ENCODE measurements at regions not wholly inside any gene's neighbourhood (a gene's known extent, or its start where the extent isn't known, plus 50 kb on each side); places are given as distances from the start of the nearest gene placed in this dataset.
A peak's percentile ranks its signal among the peaks of the same experiment; 100 is the strongest.
"Not testable (repeated sequence)": the region's sequence is repeated elsewhere in the genome, so short reads cannot be mapped to it uniquely, and the experiment has no call there.

DNA sequence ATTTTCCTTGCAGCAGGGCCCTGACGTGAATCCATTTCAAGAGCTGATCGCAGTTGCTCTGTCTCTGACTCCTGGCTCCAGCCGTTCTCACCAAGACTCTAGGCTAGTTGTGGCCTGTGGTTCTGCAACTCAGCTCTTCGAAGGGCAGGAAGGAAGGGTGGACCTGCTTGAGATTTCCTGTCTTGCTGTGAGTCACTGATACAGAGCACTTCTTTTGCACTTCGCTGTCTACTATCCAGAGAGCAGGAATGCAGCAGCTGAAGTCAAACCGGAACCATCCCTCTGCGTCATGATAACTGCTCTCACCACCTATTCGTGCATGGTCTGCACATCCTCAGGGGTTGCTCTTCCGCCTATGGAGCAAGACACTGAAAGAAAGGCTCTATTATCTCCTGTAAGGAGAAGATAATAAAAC is 59.7 kb downstream of the RAP2B start:
- DNase-seq = peak; percentile 73 to 78 (median 76)
- peak; percentile 95 for ATAC-seq (replicated peaks)
- peaks cover 16% of the 10 kb centered on the region for H3K36me3 Mint-ChIP-seq (ENCODE audit: insufficient read depth)
- peaks cover 44 to 58% of the 10 kb centered on the region in 2 donors for H3K4me1 Mint-ChIP-seq (ENCODE audit: low read depth in 2 of 2)
- peak overlapping the region; percentile 96 to 99 for H3K27ac Mint-ChIP-seq
- peaks cover 6 to 8% of the 10 kb centered on the region in 2 donors for H3K9me3 Mint-ChIP-seq
- H3K27me3 Mint-ChIP-seq = no peaks in the 10 kb centered on the region
- H3K4me3 Mint-ChIP-seq = peak overlapping the region; percentile 78 to 80

DNA sequence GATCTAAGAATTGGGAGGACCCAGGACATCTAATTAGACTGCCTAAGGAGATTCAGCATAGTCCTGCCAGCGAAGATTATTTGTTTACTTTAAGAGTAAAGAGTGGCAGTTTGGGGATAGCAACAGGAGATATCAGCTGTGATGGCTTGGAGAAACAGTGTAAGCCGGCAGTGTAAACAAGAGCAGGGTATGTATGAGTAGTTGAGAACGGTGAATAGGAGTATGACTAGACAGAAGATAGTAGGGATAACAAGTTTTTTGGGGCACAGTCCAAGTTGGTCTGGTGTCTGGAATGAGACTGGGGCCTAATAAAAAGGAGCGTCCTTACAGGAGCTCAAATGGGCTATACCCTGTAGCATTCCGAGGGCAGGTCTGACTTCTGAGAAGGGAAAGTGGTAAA is 64.9 kb downstream of the RAP2B start:
- H3K36me3 Mint-ChIP-seq (ENCODE audit: insufficient read depth) = not testable (repeated sequence)

DNA sequence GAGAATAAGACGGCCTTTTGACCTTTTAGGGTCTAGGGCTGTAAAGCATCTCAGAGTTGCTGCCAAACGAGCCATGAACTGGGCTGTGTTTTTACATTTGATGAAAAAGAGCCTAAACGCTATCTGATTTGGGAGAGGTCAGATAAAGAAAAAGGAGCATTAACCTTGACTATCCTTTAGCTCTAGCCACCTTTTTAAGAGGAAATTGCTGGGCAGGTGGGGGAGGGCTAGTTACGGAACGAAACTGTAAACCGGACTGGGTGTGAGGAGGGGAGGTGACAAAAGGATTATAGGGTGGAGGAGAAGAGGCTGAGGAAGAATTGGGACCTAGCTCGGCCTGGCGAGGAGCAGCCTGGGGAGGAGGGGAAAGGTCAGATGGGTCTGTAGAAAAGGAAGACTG is 68.4 kb downstream of the RAP2B start:
- H3K4me1 Mint-ChIP-seq (ENCODE audit: low read depth in 2 of 2) = peaks cover 4 to 18% of the 10 kb centered on the region in 2 donors
- not testable (repeated sequence) for DNase-seq; H3K9me3 Mint-ChIP-seq; ATAC-seq (replicated peaks); H3K27me3 Mint-ChIP-seq; H3K27ac Mint-ChIP-seq; H3K36me3 Mint-ChIP-seq (ENCODE audit: insufficient read depth); H3K4me3 Mint-ChIP-seq

More for the DNA sequence above, 64.9 kb downstream of the RAP2B start:
- H3K4me1 Mint-ChIP-seq (ENCODE audit: low read depth in 2 of 2) = peaks cover 14 to 30% of the 10 kb centered on the region in 2 donors
- not testable (repeated sequence) for ATAC-seq (replicated peaks); H3K27ac Mint-ChIP-seq; DNase-seq; H3K27me3 Mint-ChIP-seq; H3K4me3 Mint-ChIP-seq; H3K9me3 Mint-ChIP-seq

DNA sequence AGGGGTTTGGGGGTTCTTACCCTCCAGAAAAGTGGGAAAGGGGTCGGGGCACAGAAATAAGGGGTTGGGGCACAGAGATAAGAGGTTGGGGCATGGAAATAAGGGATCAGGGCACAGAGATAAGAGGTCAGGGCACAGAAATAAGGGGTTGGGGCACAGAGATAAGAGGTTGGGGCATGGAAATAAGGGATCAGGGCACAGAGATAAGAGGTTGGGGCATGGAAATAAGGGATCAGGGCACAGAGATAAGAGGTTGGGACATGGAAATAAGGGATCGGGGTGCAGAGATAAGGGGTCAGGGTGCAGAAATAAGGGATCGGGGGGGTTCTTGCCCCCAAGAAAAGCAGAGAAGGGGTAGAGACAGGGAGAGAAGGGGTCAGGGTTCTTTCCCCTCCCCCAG is 69.2 kb downstream of the RAP2B start:
- not testable (repeated sequence) for H3K36me3 Mint-ChIP-seq (ENCODE audit: insufficient read depth); H3K9me3 Mint-ChIP-seq; ATAC-seq (replicated peaks); H3K27me3 Mint-ChIP-seq; H3K4me3 Mint-ChIP-seq; DNase-seq
- Mint-ChIP-seq H3K27ac (peak overlapping the region; percentile 74 to 81), H3K4me1 (ENCODE audit: low read depth in 2 of 2) (peaks cover 4 to 18% of the 10 kb centered on the region in 2 donors)

DNA sequence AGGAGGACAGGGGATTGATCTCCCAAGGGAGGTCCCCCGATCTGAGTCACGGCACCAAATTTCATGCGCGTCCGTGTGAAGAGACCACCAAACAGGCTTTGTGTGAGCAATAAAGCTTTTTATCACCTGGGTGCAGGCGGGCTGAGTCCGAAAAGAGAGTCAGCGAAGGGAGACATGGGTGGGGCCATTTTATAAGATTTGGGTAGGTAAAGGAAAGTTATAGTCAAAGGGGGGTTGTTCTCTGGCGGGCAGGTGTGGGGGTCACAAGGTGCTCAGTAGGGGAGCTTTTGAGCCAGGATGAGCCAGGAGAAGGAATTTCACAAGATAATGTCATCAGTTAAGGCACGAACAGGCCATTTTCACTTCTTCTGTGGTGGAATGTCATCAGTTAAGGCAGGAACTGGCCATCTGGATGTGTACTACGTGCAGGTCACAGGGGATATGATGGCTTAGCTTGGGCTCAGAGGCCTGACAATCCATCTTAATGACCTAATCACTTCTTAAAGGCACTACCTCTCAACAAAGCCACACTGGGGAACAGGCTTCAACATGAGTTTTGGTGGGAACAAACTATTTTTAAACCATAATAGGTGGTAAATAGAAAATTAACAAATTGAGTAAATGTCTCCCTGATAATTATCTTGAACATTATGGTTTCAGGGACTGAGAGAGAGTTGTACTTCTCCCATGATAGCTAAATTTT is 70.2 kb downstream of the RAP2B start:
- Mint-ChIP-seq H3K27ac (peak overlapping the region; percentile 74 to 81), H3K4me1 (ENCODE audit: low read depth in 2 of 2) (peaks cover 4 to 18% of the 10 kb centered on the region in 2 donors)
- not testable (repeated sequence) for H3K4me3 Mint-ChIP-seq; DNase-seq; H3K9me3 Mint-ChIP-seq; ATAC-seq (replicated peaks); H3K27me3 Mint-ChIP-seq; H3K36me3 Mint-ChIP-seq (ENCODE audit: insufficient read depth)

DNA sequence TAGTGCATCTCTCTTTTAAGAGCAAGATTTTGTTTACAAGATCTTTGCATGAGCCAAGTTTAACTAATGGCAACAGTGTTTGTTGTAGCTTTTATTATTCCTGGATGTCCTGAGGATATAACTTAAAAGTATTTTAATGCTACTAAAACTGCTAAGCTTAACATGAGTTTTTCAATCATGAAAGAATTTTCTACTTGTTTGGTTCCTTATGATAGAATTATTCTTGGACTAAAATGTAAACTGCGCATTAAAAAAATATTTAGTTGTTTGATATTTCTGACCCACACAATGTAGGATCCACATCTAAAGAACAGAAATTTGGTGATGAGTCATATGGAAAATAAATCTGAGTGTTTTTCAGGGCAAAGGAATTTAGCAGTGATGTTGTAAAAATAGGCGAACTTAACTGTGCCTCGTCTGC is 70.8 kb downstream of the RAP2B start:
- no peak for DNase-seq
- Mint-ChIP-seq H3K4me1 (ENCODE audit: low read depth in 2 of 2) (peaks cover 4 to 18% of the 10 kb centered on the region in 2 donors), H3K27ac (no peak overlapping the region), H3K4me3 (no peak overlapping the region), H3K9me3 (no peaks in the 10 kb centered on the region), H3K36me3 (ENCODE audit: insufficient read depth) (no peaks in the 10 kb centered on the region), H3K27me3 (no peaks in the 10 kb centered on the region)
- no peak for ATAC-seq (replicated peaks)

DNA sequence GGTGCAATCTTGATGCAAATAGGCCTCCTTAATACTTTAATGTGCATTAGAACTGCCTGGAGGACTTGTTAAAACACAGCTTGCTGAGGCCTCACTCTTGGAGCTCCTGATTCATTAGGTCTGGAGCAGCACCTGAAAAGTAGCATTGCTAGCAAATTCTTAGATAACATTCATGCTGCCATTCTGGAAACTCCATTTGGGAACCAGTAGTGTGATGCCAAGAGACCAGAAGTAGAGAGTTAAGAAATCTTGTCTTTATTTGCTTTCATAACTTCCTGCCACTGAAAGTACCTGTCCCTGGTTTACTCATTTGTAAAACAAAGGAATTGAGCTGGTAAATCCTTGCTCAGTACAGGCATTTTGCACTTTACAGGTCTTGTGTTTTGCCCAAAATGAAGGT is 72.0 kb downstream of the RAP2B start:
- Mint-ChIP-seq H3K4me3 (no peak overlapping the region), H3K9me3 (no peaks in the 10 kb centered on the region)

DNA sequence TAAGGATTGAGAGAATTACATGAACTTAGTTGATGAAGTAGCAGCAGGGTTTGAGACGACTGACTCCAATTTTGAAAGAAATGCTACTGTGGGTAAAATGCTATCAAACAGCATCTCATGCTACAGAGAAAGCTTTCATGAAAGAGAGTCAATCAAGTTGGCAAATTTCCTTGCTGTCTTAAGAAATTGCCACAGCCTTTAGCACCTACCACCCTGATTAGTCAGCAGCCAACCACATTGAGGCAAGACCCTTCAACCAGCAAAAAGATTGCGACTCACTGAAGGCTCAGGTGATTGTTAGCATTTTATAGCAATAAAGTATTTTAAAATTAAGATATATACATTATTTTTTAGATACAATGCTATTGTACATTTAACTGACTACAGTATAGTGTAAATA is 80.9 kb downstream of the RAP2B start:
- Mint-ChIP-seq H3K27ac (peak overlapping the region; percentile 33 to 72), H3K36me3 (ENCODE audit: insufficient read depth) (no peaks in the 10 kb centered on the region), H3K4me1 (ENCODE audit: low read depth in 2 of 2) (peaks cover 14 to 26% of the 10 kb centered on the region in 2 donors), H3K27me3 (no peaks in the 10 kb centered on the region), H3K4me3 (peak overlapping the region; percentile 18 to 19), H3K9me3 (no peaks in the 10 kb centered on the region)
- DNase-seq = peak; percentile 9 to 24 (median 20)
- ATAC-seq (replicated peaks) = peak; percentile 98

More for the DNA sequence above, 72.0 kb downstream of the RAP2B start:
- DNase-seq (no peak), ATAC-seq (replicated peaks) (no peak)
- H3K4me1 Mint-ChIP-seq (ENCODE audit: low read depth in 2 of 2) = peaks cover 4 to 18% of the 10 kb centered on the region in 2 donors
- no peaks in the 10 kb centered on the region for H3K27me3 Mint-ChIP-seq
- H3K36me3 Mint-ChIP-seq (ENCODE audit: insufficient read depth) = no peaks in the 10 kb centered on the region
- no peak overlapping the region for H3K27ac Mint-ChIP-seq

DNA sequence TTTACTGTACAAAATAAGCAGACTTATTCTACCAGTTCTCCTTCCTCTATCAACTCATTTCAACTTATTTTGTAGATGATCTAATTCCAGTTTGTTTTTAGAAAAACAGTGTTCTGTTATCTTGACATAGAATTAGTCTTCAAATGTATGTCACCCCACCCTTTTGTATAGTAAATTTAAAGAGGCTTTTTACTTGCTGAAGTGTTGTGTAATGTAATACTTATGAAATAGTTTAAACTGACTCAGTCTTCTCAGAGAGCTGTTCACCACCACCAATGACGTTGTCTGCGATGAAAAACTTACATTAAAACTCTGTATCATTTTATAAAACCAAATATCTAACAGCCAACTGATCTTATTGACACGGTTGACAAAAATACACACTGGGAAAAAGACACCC is 82.9 kb downstream of the RAP2B start:
- no peak for ATAC-seq (replicated peaks)
- Mint-ChIP-seq H3K27me3 (no peaks in the 10 kb centered on the region), H3K4me3 (no peak overlapping the region), H3K27ac (peak overlapping the region in 1 of 2 donors; percentile 4), H3K36me3 (ENCODE audit: insufficient read depth) (no peaks in the 10 kb centered on the region), H3K9me3 (no peaks in the 10 kb centered on the region), H3K4me1 (ENCODE audit: low read depth in 2 of 2) (peaks cover 18 to 39% of the 10 kb centered on the region in 2 donors)
- DNase-seq = no peak

DNA sequence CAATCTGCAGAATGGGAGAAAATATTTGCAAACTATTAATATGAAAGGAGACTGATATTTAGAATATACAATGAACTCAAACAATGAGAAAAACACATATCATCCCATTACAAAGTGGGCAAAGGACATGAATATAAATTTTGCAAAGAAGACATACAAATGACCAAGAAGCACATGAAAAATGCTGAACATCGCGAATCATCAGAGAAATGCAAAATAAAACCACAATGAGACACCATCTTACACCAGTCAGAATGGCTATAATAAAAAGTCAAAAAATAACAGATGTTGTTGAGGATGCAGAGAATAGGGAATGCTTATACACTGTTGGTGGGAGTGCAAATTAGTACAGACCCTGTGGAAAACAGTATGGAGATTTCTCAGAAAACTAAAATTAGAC is 83.6 kb downstream of the RAP2B start:
- Mint-ChIP-seq H3K4me1 (ENCODE audit: low read depth in 2 of 2) (peaks cover 22 to 46% of the 10 kb centered on the region in 2 donors), H3K27me3 (no peaks in the 10 kb centered on the region), H3K4me3 (no peak overlapping the region), H3K27ac (peak overlapping the region in 1 of 2 donors; percentile 4), H3K9me3 (no peaks in the 10 kb centered on the region), H3K36me3 (ENCODE audit: insufficient read depth) (no peaks in the 10 kb centered on the region)
- no peak for DNase-seq
- ATAC-seq (replicated peaks) = no peak

DNA sequence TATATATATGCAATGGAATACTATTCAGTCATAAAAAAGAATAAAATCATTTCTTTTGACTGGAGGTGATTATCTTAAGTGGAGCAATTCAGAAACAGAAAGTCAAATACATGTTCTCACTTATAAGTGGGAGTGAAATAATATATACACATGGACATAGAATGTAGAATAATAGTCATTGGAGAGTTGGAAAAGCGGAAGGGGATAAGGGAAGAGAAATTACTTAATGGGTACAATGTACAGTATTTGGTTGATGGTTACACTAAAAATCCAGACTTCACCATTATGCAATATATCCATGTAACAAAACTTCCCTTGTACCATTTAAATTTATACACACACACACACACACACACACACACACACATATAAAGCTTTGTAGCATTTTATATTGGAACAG is 84.3 kb downstream of the RAP2B start:
- Mint-ChIP-seq H3K36me3 (ENCODE audit: insufficient read depth) (no peaks in the 10 kb centered on the region), H3K4me3 (no peak overlapping the region), H3K27ac (peak overlapping the region in 1 of 2 donors; percentile 17), H3K27me3 (no peaks in the 10 kb centered on the region), H3K4me1 (ENCODE audit: low read depth in 2 of 2) (peaks cover 22 to 49% of the 10 kb centered on the region in 2 donors), H3K9me3 (no peaks in the 10 kb centered on the region)
- ATAC-seq (replicated peaks) = no peak
- DNase-seq = no peak

DNA sequence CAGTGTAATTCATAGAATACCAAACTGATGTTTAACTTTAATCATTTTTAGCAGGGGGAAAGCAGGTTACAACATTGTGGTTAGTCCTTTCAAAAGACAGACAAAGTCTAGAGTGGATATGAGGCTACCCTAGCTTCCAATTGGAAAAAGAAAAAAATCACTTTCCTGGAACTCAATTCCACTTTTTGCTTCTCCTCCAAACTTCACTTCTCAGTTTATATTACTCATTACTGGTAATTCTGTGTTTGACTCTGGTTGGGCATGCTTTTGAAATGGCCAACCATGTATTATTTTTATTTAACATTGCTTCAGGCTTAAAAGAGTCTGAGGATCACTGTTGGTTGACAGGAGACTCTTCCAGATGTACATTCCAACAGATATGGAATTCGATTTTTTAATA is 84.8 kb downstream of the RAP2B start:
- Mint-ChIP-seq H3K36me3 (ENCODE audit: insufficient read depth) (no peaks in the 10 kb centered on the region), H3K27ac (peak overlapping the region in 1 of 2 donors; percentile 17), H3K9me3 (no peaks in the 10 kb centered on the region), H3K27me3 (no peaks in the 10 kb centered on the region), H3K4me3 (no peak overlapping the region), H3K4me1 (ENCODE audit: low read depth in 2 of 2) (peaks cover 22 to 52% of the 10 kb centered on the region in 2 donors)
- ATAC-seq (replicated peaks) (no peak), DNase-seq (no peak)

DNA sequence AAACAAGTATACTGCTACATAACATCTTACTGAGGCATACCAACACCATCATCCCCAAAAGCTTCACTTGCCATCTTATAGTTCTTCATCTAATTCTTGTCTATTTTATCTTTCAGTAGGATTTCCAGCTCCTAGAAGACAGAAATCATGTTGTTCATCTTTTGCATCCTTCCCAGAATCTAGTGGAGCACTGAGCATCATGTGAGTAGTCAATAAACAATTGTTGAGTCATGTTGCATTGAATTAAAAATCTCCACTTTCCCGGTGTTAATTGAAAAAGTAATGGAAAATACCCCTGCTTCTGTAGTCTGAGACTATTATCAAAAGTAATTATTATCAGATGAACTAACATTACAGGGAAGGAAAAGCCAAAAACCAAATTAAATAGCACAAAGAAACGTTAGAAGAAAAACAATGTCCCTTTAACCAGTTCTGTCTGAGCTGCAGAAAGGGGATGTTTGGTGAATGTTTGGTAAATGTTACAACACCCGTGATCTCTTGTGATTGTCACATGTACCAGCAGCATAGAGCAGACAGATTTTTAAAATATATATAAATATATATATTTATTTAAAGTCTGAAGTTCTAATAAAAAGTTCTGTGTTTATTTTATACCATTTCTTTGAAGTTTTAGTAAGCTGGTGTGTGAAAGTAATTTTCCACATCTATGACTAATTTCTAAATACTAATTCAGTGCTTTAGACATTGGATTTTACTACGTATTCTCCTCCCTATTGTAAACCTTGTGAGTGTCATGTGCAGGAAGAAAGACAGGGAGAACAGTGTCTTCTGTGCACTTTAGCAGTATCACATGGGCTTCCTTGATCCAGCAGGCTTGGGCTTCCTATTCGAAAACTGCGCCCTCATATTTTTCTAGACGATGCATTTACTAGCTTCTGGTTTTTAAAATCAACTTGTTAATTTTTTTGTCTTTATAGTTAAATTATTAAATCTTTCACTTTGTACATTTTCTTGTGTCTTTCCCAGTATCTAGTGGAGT is 85.6 kb downstream of the RAP2B start:
- Mint-ChIP-seq H3K4me1 (ENCODE audit: low read depth in 2 of 2) (peaks cover 19 to 53% of the 10 kb centered on the region in 2 donors), H3K36me3 (ENCODE audit: insufficient read depth) (no peaks in the 10 kb centered on the region), H3K27ac (peak overlapping the region in 1 of 2 donors; percentile 75), H3K9me3 (no peaks in the 10 kb centered on the region), H3K27me3 (no peaks in the 10 kb centered on the region), H3K4me3 (no peak overlapping the region)
- DNase-seq (no peak), ATAC-seq (replicated peaks) (no peak)

Measured in effector memory CD8-positive, alpha-beta T cell (primary cell).